ENCODE measurements at regions not wholly inside any gene's neighbourhood (a gene's known extent, or its start where the extent isn't known, plus 50 kb on each side); places are given as distances from the start of the nearest gene placed in this dataset.
A peak's percentile ranks its signal among the peaks of the same experiment; 100 is the strongest.
"Not testable (repeated sequence)": the region's sequence is repeated elsewhere in the genome, so short reads cannot be mapped to it uniquely, and the experiment has no call there.

DNA sequence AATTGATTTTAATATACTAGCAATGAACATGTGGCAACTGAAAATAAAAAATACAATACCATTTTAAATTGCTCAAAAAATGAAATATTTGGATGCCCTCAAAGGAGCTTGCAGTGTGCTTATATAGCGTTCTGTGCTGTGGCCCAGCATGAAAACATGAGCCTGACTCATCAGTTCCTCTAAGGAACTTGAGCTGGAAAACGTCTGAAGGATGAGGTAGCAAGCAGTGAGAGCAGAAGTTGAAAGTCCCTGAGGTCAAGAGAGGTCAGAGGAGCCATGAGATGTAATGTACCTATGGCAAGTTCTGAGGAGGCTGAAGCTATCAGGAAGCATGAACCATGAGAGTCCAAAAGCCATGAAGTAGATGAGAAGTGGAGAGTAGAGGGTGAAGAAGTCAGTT, 59.7 kb downstream of the HMGB3 start:
- peak; percentile 68 to 82 for DNase-seq

- DNase-seq, result not testable (repeated sequence)
Observed at GRCh38 chrX:151066373-151066772, 83.2 kb downstream of the HMGB3 start.

DNA sequence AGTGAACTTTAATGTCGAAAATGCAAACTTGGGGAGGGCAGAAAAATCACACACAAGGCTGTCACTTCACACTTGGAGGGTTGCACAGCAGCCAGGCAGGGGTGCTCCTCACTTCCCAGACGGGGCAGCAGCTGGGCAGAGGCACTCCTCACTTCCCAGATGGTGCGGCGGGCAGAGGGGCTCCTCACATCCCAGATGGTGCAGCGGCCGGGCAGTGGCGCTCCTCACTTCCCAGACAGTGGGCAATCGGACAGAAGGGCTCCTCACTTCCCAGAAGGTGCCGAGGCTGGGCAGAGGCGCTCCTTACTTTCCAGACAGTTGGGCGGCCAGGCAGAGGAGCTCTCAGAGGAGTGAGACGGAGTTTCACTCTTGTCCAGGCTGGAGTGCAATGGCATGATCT, 90.6 kb downstream of the HMGB3 start:
- DNase-seq, result no peak

- DNase-seq, result no peak
Observed at GRCh38 chrX:151081016-151081415, 95.4 kb upstream of the GPR50 start.

- DNase-seq, result peak; percentile 51 to 65
Observed at GRCh38 chrX:151082077-151082948, 94.1 kb upstream of the GPR50 start.

- no peak for DNase-seq
Observed at GRCh38 chrX:151084454-151084853, 91.9 kb upstream of the GPR50 start.

DNA sequence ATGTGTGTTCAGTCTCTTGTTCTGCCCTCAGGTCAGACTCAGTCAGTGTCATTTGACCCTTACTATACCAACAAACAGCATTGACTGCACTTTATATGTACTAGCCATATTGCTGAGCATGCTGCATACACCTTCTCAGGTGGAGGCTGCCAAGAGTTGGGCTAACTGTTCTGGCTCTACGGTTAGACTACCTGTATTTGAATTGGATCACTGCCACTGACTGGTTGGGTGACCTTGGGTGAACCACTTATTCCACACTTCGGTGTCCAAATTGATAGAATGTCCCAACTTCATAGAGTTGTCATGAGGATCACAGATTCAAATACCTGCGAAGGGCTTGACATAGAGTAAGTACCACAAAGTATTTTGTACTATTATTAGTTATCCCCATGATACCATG, 91.2 kb upstream of the GPR50 start:
- DNase-seq, result no peak

- DNase-seq, result no peak
Observed at GRCh38 chrX:151088221-151088620, 88.2 kb upstream of the GPR50 start.

GRCh38 chrX:151099001-151099400, 77.4 kb upstream of the GPR50 start:
- peak; percentile 9 to 34 for DNase-seq

DNA sequence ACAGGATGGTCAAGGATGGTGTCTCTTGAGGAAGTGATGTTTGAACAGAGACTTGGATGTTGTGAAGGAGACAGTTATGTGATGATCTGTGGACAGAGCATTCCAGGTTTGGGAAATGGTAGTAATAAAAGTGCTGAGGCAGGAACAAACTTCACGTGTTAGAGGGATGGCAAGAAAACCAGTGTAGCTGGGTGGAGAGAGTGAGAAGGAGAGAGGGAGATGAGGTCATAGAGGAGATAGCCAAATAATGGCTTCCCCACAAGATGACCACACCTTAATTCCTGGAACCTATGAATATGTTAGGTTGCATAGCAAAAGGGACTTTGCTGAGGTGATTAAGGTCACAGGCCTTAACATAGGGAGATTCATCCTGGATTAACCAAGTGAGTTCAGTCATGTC, 75.6 kb upstream of the GPR50 start:
- no peak for DNase-seq

- DNase-seq, result not testable (repeated sequence)
Observed at GRCh38 chrX:151113200-151113599, 63.2 kb upstream of the GPR50 start.
